Peyer's patch (tissue), 4 donors: ENCODE measurements at regions not wholly inside any gene's neighbourhood (a gene's known extent, or its start where the extent isn't known, plus 50 kb on each side); places are given as distances from the start of the nearest gene placed in this dataset.

Experiments
- CTCF ChIP-seq, 6 experiments: fragments of 450-650 bp in 4 of 6; fragments of 200-600 bp in 2 of 6; sonication (generic) in 1 of 6; IDR thresholded peaks; one replicate each; pipeline ENCODE4 v1.5.1; 2017 to 2019; ENCODE audit warnings: antibody characterized with exemption in 6 of 6, mild to moderate bottlenecking in 3 of 6, moderate library complexity in 1 of 6
- POLR2A ChIP-seq, 2 donors: fragments of 450-650 bp; IDR thresholded peaks; one replicate each; pipeline ENCODE4 v1.5.1; 2017; ENCODE audit warnings: antibody characterized with exemption in 2 of 2, mild to moderate bottlenecking in 2 of 2, moderate library complexity in 2 of 2

GRCh38 chr12:94841904-94842610 lies 161.4 kb downstream of the NDUFA12 start:
- TF ChIP-seq CTCF (IDR thresholded peaks at IDR 0.05) (no peak), POLR2A (IDR thresholded peaks at IDR 0.05) (no peak)
